NB4 (cell line): ENCODE measurements at regions not wholly inside any gene's neighbourhood (a gene's known extent, or its start where the extent isn't known, plus 50 kb on each side); places are given as distances from the start of the nearest gene placed in this dataset.

Experiments used
- MAX ChIP-seq: IDR thresholded peaks from 2 replicates; pipeline ENCODE4 v1.6.1; 2011; ENCODE audit warnings: low read depth, low read length
- MYC ChIP-seq: IDR thresholded peaks from 2 replicates; pipeline ENCODE4 v1.6.1; 2011; ENCODE audit warnings: low read depth, low read length
- POLR2A ChIP-seq: IDR thresholded peaks from 2 replicates; pipeline ENCODE4 v1.6.1; 2011; ENCODE audit warnings: mild to moderate bottlenecking; ENCODE audit not compliant: insufficient read length; ENCODE audit errors: extremely low read depth
- TF ChIP-seq, protein P1 (sequence below): IDR thresholded peaks from one replicate; pipeline ENCODE4 v1.5.1; 2012; ENCODE audit warnings: low read depth, low read length

GRCh38 chr4:127425202-127425845, 207.4 kb upstream of the INTU start:
- no peak for TF ChIP-seq POLR2A
- TF ChIP-seq, protein P1, sequence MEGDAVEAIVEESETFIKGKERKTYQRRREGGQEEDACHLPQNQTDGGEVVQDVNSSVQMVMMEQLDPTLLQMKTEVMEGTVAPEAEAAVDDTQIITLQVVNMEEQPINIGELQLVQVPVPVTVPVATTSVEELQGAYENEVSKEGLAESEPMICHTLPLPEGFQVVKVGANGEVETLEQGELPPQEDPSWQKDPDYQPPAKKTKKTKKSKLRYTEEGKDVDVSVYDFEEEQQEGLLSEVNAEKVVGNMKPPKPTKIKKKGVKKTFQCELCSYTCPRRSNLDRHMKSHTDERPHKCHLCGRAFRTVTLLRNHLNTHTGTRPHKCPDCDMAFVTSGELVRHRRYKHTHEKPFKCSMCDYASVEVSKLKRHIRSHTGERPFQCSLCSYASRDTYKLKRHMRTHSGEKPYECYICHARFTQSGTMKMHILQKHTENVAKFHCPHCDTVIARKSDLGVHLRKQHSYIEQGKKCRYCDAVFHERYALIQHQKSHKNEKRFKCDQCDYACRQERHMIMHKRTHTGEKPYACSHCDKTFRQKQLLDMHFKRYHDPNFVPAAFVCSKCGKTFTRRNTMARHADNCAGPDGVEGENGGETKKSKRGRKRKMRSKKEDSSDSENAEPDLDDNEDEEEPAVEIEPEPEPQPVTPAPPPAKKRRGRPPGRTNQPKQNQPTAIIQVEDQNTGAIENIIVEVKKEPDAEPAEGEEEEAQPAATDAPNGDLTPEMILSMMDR = no peak
- no peak for TF ChIP-seq MAX
- TF ChIP-seq MYC = no peak
